Thoracic aorta (tissue), 2 donors: ENCODE measurements at regions not wholly inside any gene's neighbourhood (a gene's known extent, or its start where the extent isn't known, plus 50 kb on each side); places are given as distances from the start of the nearest gene placed in this dataset.

ENCODE experiments used
- ATAC-seq: fragments of 150-250 bp; one replicate; pipeline ENCODE4 v1.8.0; 2017; ENCODE audit warnings: low read depth; ENCODE audit not compliant: insufficient number of reproducible peaks, low FRiP score
- DNase-seq: peaks from one replicate; pipeline ENCODE4 v3.0.0-alpha.2; 2020; ENCODE audit warnings: low spot score
- H3K27ac ChIP-seq, 2 donors: fragments of 200-600 bp; sonication (generic); 1 replicate in 1 of 2; 2 replicates in 1 of 2; pipeline ENCODE4 v1.5.1; 2016; ENCODE audit warnings: mild to moderate bottlenecking in 2 of 2, moderate library complexity in 2 of 2
- H3K27me3 ChIP-seq: fragments of 200-600 bp; sonication (generic); replicated peaks from 2 replicates; pipeline ENCODE4 v1.6.0; 2016; ENCODE audit warnings: mild to moderate bottlenecking; ENCODE audit not compliant: insufficient read depth
- H3K36me3 ChIP-seq: fragments of 200-600 bp; sonication (generic); one replicate; pipeline ENCODE4 v1.5.1; 2016
- H3K4me1 ChIP-seq, 2 donors: fragments of 200-600 bp; sonication (generic); 1 replicate in 1 of 2; 2 replicates in 1 of 2; pipeline versions ENCODE4 v1.5.1 to v1.6.0; 2016; ENCODE audit warnings: low read depth in 2 of 2, mild to moderate bottlenecking in 1 of 2; ENCODE audit not compliant: control insufficient read depth in 1 of 2
- H3K4me3 ChIP-seq: fragments of 200-600 bp; sonication (generic); 2 replicates; pipeline ENCODE4 v1.5.1; 2016; ENCODE audit warnings: mild to moderate bottlenecking
- H3K9me3 ChIP-seq: fragments of 200-600 bp; sonication (generic); 2 replicates; pipeline ENCODE4 v1.5.1; 2016
- TF ChIP-seq, protein P1 (sequence below): fragments of 200-600 bp; sonication (generic); IDR thresholded peaks from one replicate; pipeline ENCODE4 v1.5.1; 2019; ENCODE audit warnings: antibody characterized with exemption

DNA sequence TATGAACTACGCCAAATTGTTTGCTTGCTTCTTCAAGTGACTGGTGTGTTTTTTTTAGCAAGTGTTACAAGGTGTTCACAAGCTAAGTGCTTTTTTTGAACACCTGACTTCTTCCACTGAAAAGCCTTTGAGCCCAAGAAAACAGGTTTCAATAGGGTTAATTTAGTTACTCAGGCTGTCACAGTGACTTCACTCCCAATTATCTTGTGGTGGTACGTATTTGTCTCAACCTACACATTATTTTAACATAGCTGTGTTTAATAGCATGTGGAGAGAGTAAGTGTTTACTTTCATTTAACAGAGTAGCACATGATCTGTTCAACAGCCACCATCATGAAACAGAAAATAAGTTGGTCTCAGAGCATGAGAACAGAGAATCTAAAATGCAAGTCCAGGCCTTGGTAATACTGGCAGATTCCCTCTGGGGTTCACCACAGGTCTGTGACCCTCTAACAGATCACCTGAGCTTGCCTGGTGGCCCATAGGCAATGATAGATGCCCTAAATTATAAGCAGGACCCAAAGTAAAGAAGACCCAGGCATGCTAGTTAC, 267.7 kb upstream of the SMARCA2 start:
- ATAC-seq = no peak
- TF ChIP-seq, protein P1, sequence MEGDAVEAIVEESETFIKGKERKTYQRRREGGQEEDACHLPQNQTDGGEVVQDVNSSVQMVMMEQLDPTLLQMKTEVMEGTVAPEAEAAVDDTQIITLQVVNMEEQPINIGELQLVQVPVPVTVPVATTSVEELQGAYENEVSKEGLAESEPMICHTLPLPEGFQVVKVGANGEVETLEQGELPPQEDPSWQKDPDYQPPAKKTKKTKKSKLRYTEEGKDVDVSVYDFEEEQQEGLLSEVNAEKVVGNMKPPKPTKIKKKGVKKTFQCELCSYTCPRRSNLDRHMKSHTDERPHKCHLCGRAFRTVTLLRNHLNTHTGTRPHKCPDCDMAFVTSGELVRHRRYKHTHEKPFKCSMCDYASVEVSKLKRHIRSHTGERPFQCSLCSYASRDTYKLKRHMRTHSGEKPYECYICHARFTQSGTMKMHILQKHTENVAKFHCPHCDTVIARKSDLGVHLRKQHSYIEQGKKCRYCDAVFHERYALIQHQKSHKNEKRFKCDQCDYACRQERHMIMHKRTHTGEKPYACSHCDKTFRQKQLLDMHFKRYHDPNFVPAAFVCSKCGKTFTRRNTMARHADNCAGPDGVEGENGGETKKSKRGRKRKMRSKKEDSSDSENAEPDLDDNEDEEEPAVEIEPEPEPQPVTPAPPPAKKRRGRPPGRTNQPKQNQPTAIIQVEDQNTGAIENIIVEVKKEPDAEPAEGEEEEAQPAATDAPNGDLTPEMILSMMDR = no peak

DNA sequence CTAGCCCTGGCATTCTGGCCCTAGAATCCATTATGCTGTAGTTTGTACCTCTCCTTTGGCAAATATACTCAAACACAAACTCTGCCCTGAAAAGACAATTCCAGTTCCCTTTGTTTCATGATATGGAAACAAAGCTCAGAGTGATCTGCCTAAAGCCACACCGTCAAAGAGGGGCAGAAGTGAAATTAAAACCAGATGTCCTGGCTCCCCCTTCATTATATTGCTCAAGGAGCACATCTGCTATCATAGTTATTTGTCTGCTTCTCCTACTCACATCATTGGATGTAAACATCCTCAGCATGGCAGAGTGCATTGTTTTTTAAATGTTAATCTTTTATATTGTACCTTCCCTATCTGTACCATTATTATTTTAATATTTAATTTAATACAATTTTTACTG, 266.7 kb upstream of the SMARCA2 start:
- no peaks in the 10 kb centered on the region for H3K27me3 ChIP-seq
- no peaks in the 10 kb centered on the region for H3K36me3 ChIP-seq
- no peak overlapping the region for H3K4me3 ChIP-seq
- DNase-seq (no peak), ATAC-seq (no peak)
- TF ChIP-seq, protein P1 = no peak
- H3K27ac ChIP-seq = no peak overlapping the region
- H3K4me1 ChIP-seq = no peaks in the 10 kb centered on the region
- no peaks in the 10 kb centered on the region for H3K9me3 ChIP-seq

More for the DNA sequence above, 267.7 kb upstream of the SMARCA2 start:
- Histone ChIP-seq H3K4me1 (no peaks in the 10 kb centered on the region), H3K27me3 (no peaks in the 10 kb centered on the region), H3K27ac (no peak overlapping the region), H3K4me3 (no peak overlapping the region), H3K36me3 (no peaks in the 10 kb centered on the region), H3K9me3 (no peaks in the 10 kb centered on the region)
- no peak for DNase-seq

DNA sequence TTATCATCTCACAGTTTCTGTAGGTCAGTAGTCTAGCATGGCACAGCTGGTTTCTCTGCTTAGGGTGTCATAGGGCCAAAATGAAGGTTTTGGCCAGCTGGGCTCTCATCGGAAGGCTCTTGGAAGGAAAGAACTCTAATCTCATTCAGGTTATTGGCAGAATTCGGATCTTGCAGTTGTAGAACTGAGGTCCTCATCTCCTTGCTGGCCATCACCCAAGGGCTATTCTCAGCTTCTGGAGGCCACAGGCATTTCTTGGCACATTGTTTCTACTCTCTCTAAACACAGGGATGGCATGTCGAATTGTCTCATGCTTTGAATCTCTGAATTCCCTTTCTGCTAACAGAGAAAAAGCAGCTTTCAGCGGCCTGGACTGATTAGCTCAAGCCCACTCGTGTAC, 258.0 kb upstream of the SMARCA2 start:
- Histone ChIP-seq H3K27ac (no peak overlapping the region), H3K27me3 (no peaks in the 10 kb centered on the region), H3K4me3 (no peak overlapping the region), H3K4me1 (no peaks in the 10 kb centered on the region), H3K36me3 (no peaks in the 10 kb centered on the region), H3K9me3 (no peaks in the 10 kb centered on the region)
- ATAC-seq (no peak), DNase-seq (no peak)
- TF ChIP-seq, protein P1 = no peak

DNA sequence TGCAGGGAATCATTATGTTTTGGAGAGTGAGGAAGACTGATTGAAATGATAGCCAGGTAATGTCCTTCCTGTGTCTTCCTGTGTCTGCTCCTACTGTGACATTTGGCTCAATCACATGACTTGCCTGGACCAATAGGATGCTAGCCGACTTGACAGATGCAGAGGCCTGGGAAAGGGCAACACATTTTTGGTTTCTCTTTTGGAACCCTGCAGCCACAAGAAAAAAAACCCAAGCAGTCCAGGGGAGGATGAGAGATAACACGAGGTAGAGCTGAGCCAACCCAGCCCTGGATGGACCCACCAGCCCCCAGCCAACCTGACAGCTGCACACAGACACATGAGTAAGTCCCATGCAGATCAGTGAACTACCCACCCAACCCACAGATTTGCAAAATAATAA, 256.1 kb upstream of the SMARCA2 start:
- ATAC-seq (no peak), DNase-seq (no peak)
- H3K27ac ChIP-seq = no peak overlapping the region
- no peak overlapping the region for H3K4me3 ChIP-seq
- TF ChIP-seq, protein P1 = no peak
- no peaks in the 10 kb centered on the region for H3K4me1 ChIP-seq
- H3K27me3 ChIP-seq = no peaks in the 10 kb centered on the region
- H3K9me3 ChIP-seq = no peaks in the 10 kb centered on the region
- H3K36me3 ChIP-seq = no peaks in the 10 kb centered on the region

DNA sequence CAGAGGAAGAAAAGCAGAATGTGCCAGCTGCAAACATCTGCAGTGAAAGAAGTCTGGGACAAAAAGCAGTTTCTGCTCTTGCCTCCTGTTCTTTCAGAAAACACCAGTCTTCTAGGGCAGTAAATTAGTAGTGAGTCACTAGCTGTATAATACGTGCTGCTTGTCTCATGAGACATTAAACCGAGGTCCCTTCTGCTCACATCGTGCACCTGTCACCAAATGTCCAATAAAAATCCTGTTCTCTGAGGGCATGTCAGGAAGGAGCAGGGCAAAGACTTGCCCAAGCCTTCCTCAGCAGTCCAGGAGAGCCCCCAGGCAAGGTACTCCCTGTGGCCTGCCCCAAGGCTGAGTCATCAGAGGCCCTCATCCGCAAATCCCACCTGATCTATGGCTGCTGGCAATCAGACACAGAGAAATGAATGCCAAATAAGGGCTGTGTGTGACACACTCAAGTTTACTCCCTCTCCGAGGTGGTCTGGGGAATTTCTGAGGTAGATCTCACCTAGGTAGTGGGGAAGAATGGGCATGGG, 255.3 kb upstream of the SMARCA2 start:
- H3K27me3 ChIP-seq = no peaks in the 10 kb centered on the region
- no peak for ATAC-seq
- no peak overlapping the region for H3K27ac ChIP-seq
- H3K4me3 ChIP-seq = no peak overlapping the region
- H3K4me1 ChIP-seq = no peaks in the 10 kb centered on the region
- no peak for DNase-seq
- TF ChIP-seq, protein P1 = no peak
- no peaks in the 10 kb centered on the region for H3K36me3 ChIP-seq
- H3K9me3 ChIP-seq = no peaks in the 10 kb centered on the region
